ENCODE measurements at regions not wholly inside any gene's neighbourhood (a gene's known extent, or its start where the extent isn't known, plus 50 kb on each side); places are given as distances from the start of the nearest gene placed in this dataset.

GRCh38 chr5:68099327-68099726 lies 116.2 kb upstream of the PIK3R1 start:
- Histone ChIP-seq H3K9me3 (no peaks in the 10 kb centered on the region), H3K4me1 (no peaks in the 10 kb centered on the region), H3K4me3 (no peak overlapping the region), H3K27ac (no peak overlapping the region), H3K36me3 (no peaks in the 10 kb centered on the region), H3K27me3 (no peaks in the 10 kb centered on the region)
- DNase-seq, result no peak
- no peak for TF ChIP-seq CTCF (IDR thresholded peaks at IDR 0.05)
- intact Hi-C loops (cut with DNase I; ENCODE audit: low total_unique reads), result no loop called here

GRCh38 chr5:68093455-68094159 lies 121.9 kb upstream of the PIK3R1 start:
- Histone ChIP-seq H3K9me3 (peaks cover 0 to 7% (median 0%) of the 10 kb centered on the region in 3 donors), H3K27ac (no peak overlapping the region), H3K27me3 (no peaks in the 10 kb centered on the region), H3K4me3 (no peak overlapping the region), H3K4me1 (peaks cover 0 to 1% (median 0%) of the 10 kb centered on the region in 4 donors), H3K36me3 (no peaks in the 10 kb centered on the region)
- intact Hi-C loops (cut with DNase I; ENCODE audit: low total_unique reads), result no loop called here
- TF ChIP-seq CTCF (IDR thresholded peaks at IDR 0.05), result no peak
- no peak for DNase-seq

- intact Hi-C loops (cut with DNase I; ENCODE audit: low total_unique reads), result no loop called here
- Histone ChIP-seq H3K27me3 (no peaks in the 10 kb centered on the region), H3K36me3 (no peaks in the 10 kb centered on the region), H3K27ac (no peak overlapping the region), H3K9me3 (peaks cover 0 to 7% (median 0%) of the 10 kb centered on the region in 3 donors), H3K4me3 (no peak overlapping the region), H3K4me1 (peaks cover 0 to 10% (median 2%) of the 10 kb centered on the region in 4 donors)
- no peak for DNase-seq
- TF ChIP-seq CTCF (IDR thresholded peaks at IDR 0.05), result no peak
Observed at GRCh38 chr5:68088302-68088701, 127.3 kb upstream of the PIK3R1 start.

GRCh38 chr5:68087866-68088265 lies 127.7 kb upstream of the PIK3R1 start:
- no peak overlapping the region for H3K4me3 ChIP-seq
- no peak for TF ChIP-seq CTCF (IDR thresholded peaks at IDR 0.05)
- DNase-seq, result no peak
- H3K27me3 ChIP-seq, result no peaks in the 10 kb centered on the region
- H3K4me1 ChIP-seq, result peaks cover 0 to 10% (median 2%) of the 10 kb centered on the region in 4 donors
- H3K36me3 ChIP-seq, result no peaks in the 10 kb centered on the region
- intact Hi-C loops (cut with DNase I; ENCODE audit: low total_unique reads), result no loop called here
- H3K9me3 ChIP-seq, result peaks cover 0 to 7% (median 0%) of the 10 kb centered on the region in 3 donors
- H3K27ac ChIP-seq, result no peak overlapping the region

- Histone ChIP-seq H3K9me3 (peaks cover 0 to 7% (median 0%) of the 10 kb centered on the region in 3 donors), H3K27ac (no peak overlapping the region), H3K4me3 (no peak overlapping the region), H3K27me3 (no peaks in the 10 kb centered on the region), H3K4me1 (peaks cover 0 to 10% (median 2%) of the 10 kb centered on the region in 4 donors), H3K36me3 (no peaks in the 10 kb centered on the region)
- intact Hi-C loops (cut with DNase I; ENCODE audit: low total_unique reads), result no loop called here
- no peak for TF ChIP-seq CTCF (IDR thresholded peaks at IDR 0.05)
- DNase-seq, result peak; percentile 69 to 76
Observed at GRCh38 chr5:68086857-68087256, 128.7 kb upstream of the PIK3R1 start.

Data from tibial artery (tissue), 4 donors.